HG03175 (cell line): ENCODE measurements at regions not wholly inside any gene's neighbourhood (a gene's known extent, or its start where the extent isn't known, plus 50 kb on each side); places are given as distances from the start of the nearest gene placed in this dataset.
A peak's percentile ranks its signal among the peaks of the same experiment; 100 is the strongest.
"Not testable (repeated sequence)": the region's sequence is repeated elsewhere in the genome, so short reads cannot be mapped to it uniquely, and the experiment has no call there.

Experiments
- ATAC-seq: cut with Tn5 transposase; IDR thresholded peaks from one replicate; pipeline ENCODE4 v1.9.1; 2021; ENCODE audit warnings: mild to moderate bottlenecking, moderate library complexity; ENCODE audit not compliant: unreplicated experiment

- no peak for ATAC-seq
These were observed 51.3 kb upstream of the CADPS start for GRCh38 chr3:62926494-62926893.

DNA sequence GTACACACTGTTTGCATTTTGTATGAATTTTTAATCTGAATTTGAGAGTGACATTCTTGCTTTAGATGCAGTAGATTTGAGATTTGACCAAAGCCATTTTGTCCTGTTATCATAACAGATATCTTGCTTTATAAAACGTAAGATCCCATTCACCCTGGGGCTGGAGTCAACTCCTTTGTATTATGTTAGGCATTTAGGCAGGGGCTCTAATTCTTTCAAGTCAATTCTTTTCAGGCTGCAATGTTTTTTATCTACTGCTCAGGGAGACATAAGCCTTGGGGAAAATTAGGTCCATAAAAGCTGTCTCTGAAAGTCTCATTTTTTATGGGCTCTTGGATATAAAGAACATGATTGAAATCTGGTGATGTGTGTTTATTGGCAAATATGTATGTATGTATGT, 53.0 kb upstream of the CADPS start:
- ATAC-seq: no peak

DNA sequence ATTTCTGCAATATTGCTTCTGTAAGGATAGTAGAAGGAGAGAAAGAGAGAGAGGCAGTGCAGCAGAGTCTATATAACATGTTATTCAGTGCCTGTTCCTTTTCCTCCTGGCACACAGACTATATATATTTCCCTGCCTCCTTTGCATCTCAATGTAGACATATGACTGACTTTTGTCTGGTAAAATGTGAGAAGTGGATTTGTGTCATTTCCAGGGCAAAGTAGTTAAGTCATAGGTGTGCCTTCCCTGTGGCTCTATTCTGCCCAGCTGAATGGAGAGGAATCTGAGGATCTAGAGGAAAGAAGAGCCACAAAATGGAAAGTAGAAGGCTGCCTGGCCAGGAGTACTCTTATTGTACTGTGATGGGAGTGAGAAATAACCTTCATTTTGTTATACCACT, 54.6 kb upstream of the CADPS start:
- no peak for ATAC-seq

DNA sequence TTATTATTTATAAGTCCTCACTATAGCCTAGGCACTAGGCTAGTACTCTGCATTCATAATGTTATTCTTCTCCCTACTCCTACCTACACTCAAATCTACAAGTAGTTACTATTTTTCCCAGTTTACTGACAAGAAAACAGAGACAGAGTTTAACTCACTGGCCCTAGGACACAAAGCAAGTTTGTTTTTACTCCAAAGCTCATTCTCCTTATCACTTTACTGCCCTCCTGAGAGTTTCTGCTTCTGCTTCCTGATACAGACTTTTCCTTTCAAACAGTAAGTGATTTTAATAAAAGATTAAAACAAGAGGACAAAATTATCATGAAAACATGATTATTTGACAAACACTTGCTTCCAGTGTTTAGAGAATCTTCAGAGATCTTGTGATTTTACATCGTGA, 60.6 kb upstream of the CADPS start:
- ATAC-seq: no peak

GRCh38 chr3:62936626-62937254, 61.5 kb upstream of the CADPS start:
- no peak for ATAC-seq

DNA sequence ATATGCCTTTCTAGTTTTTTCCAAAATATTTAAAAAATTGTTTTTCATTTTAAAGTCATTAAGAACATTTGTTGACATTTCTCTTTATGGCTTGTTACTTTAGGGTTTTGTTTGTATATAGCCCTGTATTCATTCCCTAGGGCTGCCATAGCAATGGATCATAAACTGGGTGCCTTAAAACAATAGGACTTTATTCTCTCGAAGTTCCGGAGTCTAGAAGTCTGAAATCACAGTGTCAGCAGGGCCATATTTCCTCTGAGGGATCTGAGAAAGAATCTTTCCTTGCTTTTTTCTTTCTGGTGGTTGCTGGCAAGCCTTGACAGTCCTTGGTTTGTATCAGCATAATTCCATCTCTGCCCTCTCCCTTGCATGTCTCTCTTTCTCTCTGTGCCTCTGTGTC, 63.4 kb upstream of the CADPS start:
- ATAC-seq: no peak

DNA sequence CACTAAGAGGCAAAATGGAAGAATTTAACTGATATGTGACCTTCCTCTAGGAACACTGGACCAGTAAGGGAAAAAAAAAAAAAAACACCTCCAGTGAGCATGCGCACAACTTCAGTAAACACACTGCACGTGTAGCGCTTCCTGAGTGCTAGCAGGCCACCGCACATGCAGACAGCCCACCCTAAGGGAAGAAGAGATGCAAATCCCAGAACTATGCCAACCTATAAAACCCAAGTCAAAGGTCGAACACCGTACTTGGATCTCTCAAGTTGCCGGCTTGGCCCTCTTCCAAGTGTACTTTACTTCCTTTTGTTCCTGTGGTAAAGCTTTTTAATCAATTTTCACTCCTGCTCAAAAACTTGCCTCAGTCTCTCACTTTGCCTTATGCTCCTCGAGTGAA, 64.5 kb upstream of the CADPS start:
- no peak for ATAC-seq

DNA sequence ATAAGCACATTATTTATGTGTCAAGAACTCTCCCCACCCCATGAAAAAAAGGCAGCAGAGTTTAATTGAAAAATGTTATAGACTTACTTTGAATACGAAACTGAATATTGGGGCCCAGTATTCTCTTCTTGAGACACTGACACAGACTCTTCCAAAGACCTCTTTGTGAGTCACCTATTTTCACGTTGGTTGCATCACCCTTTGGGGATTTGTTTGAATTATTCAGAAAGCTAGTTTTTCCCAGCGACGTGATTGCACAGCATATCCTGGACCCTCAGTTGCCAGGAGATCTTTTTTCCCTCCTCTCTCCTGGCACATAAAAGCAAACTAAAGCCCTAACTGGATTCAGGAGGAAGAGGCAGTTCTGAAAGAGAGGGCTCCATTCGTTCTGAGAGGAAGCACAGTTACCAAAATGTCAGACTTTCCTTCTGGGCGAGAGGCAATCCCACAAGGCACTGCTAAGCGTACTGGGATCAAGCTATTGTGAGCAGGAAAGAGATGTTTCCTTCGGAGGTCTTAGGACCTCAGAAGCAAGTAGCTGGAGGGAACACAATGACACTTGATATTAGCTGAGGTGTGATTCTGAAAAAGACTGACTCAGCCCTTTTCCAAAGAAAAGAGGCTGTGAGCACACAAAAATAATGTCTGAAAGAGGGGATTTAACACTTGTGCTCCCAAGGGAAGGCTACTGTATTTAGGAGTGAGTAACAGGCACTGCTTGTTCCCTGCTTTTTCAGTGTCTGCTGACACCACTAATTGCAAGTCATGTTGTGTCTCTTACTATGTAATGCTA, 65.8 kb upstream of the CADPS start:
- no peak for ATAC-seq

- no peak for ATAC-seq
These were observed 67.0 kb upstream of the CADPS start for GRCh38 chr3:62942227-62942626.

DNA sequence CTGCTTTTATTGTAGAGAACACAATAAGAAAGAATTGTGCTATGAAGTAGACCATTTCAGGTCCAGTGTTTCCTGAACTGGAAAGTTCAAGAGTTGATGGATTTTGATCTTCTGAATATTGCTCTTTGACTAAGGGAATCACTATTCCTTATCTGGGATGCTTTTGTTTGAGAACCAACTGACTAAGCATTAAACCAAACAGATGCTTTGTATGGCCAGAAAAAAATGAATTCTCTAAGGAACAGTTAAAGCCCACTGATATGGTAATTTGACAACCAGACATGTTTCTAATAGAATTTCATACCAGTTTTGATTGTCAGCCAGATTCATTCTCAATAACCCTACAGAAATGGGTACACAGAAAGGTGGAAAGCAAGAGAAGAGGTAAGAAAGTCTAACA, 67.5 kb upstream of the CADPS start:
- no peak for ATAC-seq

DNA sequence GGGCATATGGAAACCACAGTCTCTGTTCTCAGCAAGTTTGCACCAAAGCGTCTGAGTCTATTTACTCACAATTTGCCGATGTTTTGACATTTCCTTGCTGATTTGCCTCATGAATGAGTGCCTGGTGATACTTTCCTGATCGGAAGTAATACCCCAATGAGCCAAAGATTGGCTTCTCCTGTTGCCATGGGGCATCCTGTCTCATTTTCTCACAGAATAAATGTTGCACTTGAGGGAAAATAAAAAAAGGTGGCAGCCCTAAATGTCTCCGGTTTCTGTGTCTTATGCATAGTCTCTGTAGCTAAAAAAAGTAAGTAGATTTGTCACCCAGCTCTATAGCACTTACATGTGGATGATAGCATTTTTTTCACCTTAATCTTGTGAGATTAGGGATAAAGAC, 73.7 kb upstream of the CADPS start:
- no peak for ATAC-seq

DNA sequence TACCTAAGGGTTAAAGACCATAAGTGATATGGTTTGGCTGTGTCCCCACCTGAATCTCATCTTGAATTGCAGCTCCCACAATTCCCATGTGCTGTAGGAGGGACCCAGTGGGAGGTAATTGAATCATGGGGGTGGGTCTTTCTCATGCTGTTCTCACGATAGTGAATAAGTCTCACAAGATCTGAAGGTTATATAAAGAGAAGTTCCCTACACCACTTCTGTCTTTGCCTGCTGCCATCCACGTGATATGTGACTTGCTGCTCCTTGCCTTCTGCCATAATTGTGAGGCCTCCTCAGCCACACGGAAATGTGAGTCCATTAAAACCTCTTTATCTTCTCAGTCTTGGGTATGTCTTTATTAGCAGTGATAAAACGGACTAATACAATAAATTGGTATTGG, 75.0 kb upstream of the CADPS start:
- no peak for ATAC-seq

DNA sequence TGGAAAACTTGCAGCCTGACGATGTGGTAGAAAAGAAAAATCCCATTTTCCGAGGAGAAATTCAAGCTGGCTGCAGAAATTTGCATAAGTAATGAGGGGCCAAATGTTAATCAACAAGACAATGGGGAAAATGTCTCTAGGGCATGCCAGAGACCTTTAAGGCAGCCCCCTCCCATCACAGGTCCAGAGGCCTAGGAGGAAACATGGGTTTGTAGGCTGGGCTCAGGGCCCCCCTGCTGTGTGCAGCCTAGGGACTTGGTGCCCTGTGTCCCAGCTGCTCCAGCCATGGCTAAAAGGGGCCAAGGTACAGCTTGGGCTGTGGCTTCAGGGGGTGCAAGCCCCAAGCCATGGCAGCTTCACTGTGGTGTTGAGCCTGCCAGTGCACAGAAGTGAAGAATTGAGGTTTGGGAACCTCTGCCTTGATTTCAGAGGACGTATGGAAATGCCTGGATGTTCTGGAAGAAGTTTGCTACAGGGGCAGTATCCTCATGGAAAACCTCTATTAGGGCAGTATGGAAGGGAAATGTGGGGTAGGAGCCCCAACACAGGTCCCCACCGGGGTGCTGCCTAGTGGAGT, 75.9 kb upstream of the CADPS start:
- ATAC-seq: no peak

DNA sequence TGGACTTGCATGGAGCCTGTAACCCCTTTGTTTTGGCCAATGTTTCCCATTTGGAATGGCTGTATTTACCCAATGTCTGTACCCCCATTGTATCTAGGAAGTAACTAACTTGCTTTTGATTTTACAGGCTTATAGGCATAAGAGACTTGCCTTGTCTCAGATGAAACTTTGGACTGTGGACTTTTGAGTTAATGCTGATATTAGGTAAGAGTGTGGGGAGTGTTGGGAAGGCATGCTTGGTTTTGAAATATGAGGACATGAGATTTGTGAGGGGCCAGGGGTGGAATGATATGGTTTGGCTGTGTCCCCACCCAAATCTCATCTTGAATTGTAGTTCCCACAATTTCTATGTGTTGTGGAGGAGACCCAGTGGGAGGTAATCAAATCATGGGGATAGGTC, 76.7 kb upstream of the CADPS start:
- not testable (repeated sequence) for ATAC-seq

- ATAC-seq: peak; percentile 62
These were observed 79.4 kb upstream of the CADPS start for GRCh38 chr3:62954580-62954979.

- ATAC-seq: no peak
These were observed 79.9 kb upstream of the CADPS start for GRCh38 chr3:62955126-62955525.

DNA sequence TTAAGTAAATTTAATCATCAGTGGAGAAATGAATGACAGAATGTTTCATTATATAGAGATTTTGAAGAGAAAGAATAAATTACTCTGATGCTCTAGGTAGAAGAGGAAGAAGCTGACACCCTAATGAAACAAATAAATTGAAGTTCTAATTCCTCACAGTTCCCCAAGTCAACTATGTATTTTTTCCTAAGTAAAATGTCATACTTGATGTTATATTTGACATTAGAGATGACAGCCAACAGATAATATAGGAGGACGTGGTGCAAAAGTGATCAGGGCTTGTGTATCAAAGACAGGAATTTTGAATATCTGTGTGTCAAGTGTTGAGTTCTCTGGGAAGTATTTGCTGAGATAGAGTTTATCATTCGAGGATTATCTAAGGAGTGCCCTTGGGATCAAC, 81.2 kb upstream of the CADPS start:
- ATAC-seq: no peak

GRCh38 chr3:62961874-62962556, 86.8 kb upstream of the CADPS start:
- no peak for ATAC-seq

DNA sequence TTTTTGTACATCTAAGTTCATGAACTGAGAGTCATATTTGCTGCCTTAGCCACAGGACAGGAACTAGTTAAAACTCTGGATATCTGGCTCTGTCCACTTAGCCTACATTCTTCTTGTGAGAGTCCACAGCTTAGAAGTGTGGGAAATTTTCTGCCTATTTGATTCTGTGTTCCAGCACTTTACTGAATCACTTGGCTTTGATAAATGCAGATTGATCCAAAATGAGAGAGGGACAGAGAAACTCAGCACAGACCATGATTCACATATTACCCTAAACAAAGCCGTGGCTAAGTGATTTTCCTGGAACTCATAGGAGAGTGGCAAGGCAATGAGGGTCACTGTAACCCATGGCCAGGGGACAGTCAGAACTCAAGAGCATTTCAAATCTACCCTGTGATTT, 87.5 kb upstream of the CADPS start:
- ATAC-seq: no peak

DNA sequence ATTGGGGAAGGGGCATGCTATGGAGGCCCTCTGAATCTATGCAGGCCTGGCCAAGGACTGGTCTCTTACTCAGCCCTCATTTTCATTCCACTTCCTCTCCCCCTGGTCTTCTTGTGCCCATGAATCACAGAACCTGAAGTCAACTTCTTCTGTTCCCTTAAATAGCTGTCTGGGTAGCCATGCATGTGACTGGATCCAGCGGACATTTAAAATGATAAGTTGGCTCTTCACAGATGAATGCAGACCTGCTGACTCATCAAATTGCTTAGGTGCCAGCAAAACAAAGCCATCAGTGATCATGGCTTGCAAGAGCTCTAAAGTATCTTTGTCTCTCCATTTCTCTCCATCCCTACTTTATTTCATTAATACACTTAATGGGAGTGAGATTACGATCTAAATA, 90.1 kb upstream of the CADPS start:
- no peak for ATAC-seq

GRCh38 chr3:62968128-62968527, 92.9 kb upstream of the CADPS start:
- ATAC-seq: no peak

- no peak for ATAC-seq
These were observed 95.4 kb upstream of the CADPS start for GRCh38 chr3:62970648-62971047.
